ENCODE measurements at regions not wholly inside any gene's neighbourhood (a gene's known extent, or its start where the extent isn't known, plus 50 kb on each side); places are given as distances from the start of the nearest gene placed in this dataset.

- H3K4me3 ChIP-seq (ENCODE audit: control insufficient read depth in 1 of 2, extremely low read depth in 1 of 2, low read length in 1 of 2): no peak overlapping the region
- peaks cover 0 to 15% of the 10 kb centered on the region in 2 experiments for H3K27me3 ChIP-seq (replicated peaks in 1 of 2; ENCODE audit: control insufficient read depth in 2 of 2, extremely low read depth in 1 of 2, insufficient read depth in 2 of 2, low read length in 1 of 2)
- no peaks in the 10 kb centered on the region for H3K36me3 Mint-ChIP-seq
- no peaks in the 10 kb centered on the region for H3K9me3 ChIP-seq
- ChIA-PET CTCF (no interaction called here), POLR2A (no interaction called here)
- H3K27ac Mint-ChIP-seq: no peak overlapping the region
- no peak overlapping the region for H3K4me3 Mint-ChIP-seq
- ATAC-seq (replicated peaks in 1 of 4) (no peak), DNase-seq (no peak)
- H3K36me3 ChIP-seq (ENCODE audit: control insufficient read depth in 2 of 2, extremely low read depth in 1 of 2, insufficient read depth in 1 of 2, low read length in 1 of 2): no peaks in the 10 kb centered on the region
- H3K27me3 Mint-ChIP-seq: peaks cover 35 to 36% of the 10 kb centered on the region in 2 donors
- H3K27ac ChIP-seq (ENCODE audit: low read length): no peak overlapping the region
- no peaks in the 10 kb centered on the region for H3K4me1 Mint-ChIP-seq
- no peaks in the 10 kb centered on the region for H3K4me1 ChIP-seq (ENCODE audit: control insufficient read depth in 1 of 2, extremely low read depth in 1 of 2, insufficient read depth in 2 of 2, low read length in 2 of 2)
- peaks cover 0 to 8% (median 0%) of the 10 kb centered on the region in 3 donors for H3K9me3 Mint-ChIP-seq
- WGBS (ENCODE audit: insufficient coverage): 85% methylated on average over 3 of the region's 6 CpGs
These were observed 462.1 kb downstream of the BUD13 start for GRCh38 chr11:116310698-116311097.

GRCh38 chr11:116310226-116310625, 462.6 kb downstream of the BUD13 start:
- H3K27me3 Mint-ChIP-seq: peaks cover 35% of the 10 kb centered on the region in 2 donors
- no peak for DNase-seq
- Histone ChIP-seq H3K27me3 (replicated peaks in 1 of 2; ENCODE audit: control insufficient read depth in 2 of 2, extremely low read depth in 1 of 2, insufficient read depth in 2 of 2, low read length in 1 of 2) (peaks cover 0 to 15% of the 10 kb centered on the region in 2 experiments), H3K9me3 (no peaks in the 10 kb centered on the region), H3K27ac (ENCODE audit: low read length) (no peak overlapping the region), H3K36me3 (ENCODE audit: control insufficient read depth in 2 of 2, extremely low read depth in 1 of 2, insufficient read depth in 1 of 2, low read length in 1 of 2) (no peaks in the 10 kb centered on the region), H3K4me3 (ENCODE audit: control insufficient read depth in 1 of 2, extremely low read depth in 1 of 2, low read length in 1 of 2) (no peak overlapping the region), H3K4me1 (ENCODE audit: control insufficient read depth in 1 of 2, extremely low read depth in 1 of 2, insufficient read depth in 2 of 2, low read length in 2 of 2) (no peaks in the 10 kb centered on the region)
- WGBS (ENCODE audit: insufficient coverage): 100% methylated on average over 1 of the region's 8 CpGs
- ATAC-seq (replicated peaks in 1 of 4): no peak
- ChIA-PET CTCF (no interaction called here), POLR2A (no interaction called here)
- H3K9me3 Mint-ChIP-seq: peaks cover 0 to 8% (median 0%) of the 10 kb centered on the region in 3 donors
- no peaks in the 10 kb centered on the region for H3K36me3 Mint-ChIP-seq
- H3K4me1 Mint-ChIP-seq: no peaks in the 10 kb centered on the region
- no peak overlapping the region for H3K4me3 Mint-ChIP-seq
- no peak overlapping the region for H3K27ac Mint-ChIP-seq

GRCh38 chr11:116309446-116309845, 463.3 kb downstream of the BUD13 start:
- no peaks in the 10 kb centered on the region for H3K36me3 Mint-ChIP-seq
- DNase-seq (no peak), ATAC-seq (replicated peaks in 1 of 4) (no peak)
- no peak overlapping the region for H3K27ac Mint-ChIP-seq
- CTCF ChIA-PET: no interaction called here
- H3K9me3 ChIP-seq: no peaks in the 10 kb centered on the region
- peaks cover 0 to 15% of the 10 kb centered on the region in 2 experiments for H3K27me3 ChIP-seq (replicated peaks in 1 of 2; ENCODE audit: control insufficient read depth in 2 of 2, extremely low read depth in 1 of 2, insufficient read depth in 2 of 2, low read length in 1 of 2)
- no peak overlapping the region for H3K27ac ChIP-seq (ENCODE audit: low read length)
- H3K4me1 ChIP-seq (ENCODE audit: control insufficient read depth in 1 of 2, extremely low read depth in 1 of 2, insufficient read depth in 2 of 2, low read length in 2 of 2): no peaks in the 10 kb centered on the region
- H3K4me3 ChIP-seq (ENCODE audit: control insufficient read depth in 1 of 2, extremely low read depth in 1 of 2, low read length in 1 of 2): no peak overlapping the region
- H3K27me3 Mint-ChIP-seq: peaks cover 28 to 29% of the 10 kb centered on the region in 2 donors
- POLR2A ChIA-PET: no interaction called here
- WGBS (ENCODE audit: insufficient coverage): no CpG with 5 or more reads among the region's 1 CpG
- H3K36me3 ChIP-seq (ENCODE audit: control insufficient read depth in 2 of 2, extremely low read depth in 1 of 2, insufficient read depth in 1 of 2, low read length in 1 of 2): no peaks in the 10 kb centered on the region
- H3K4me3 Mint-ChIP-seq: no peak overlapping the region
- H3K9me3 Mint-ChIP-seq: peaks cover 0 to 4% (median 0%) of the 10 kb centered on the region in 3 donors
- H3K4me1 Mint-ChIP-seq: no peaks in the 10 kb centered on the region

GRCh38 chr11:116302756-116303155, 470.0 kb downstream of the BUD13 start:
- Mint-ChIP-seq H3K4me1 (no peaks in the 10 kb centered on the region), H3K9me3 (peaks cover 0 to 3% (median 0%) of the 10 kb centered on the region in 3 donors), H3K4me3 (no peak overlapping the region), H3K27me3 (peaks cover 0 to 9% of the 10 kb centered on the region in 2 donors), H3K27ac (no peak overlapping the region), H3K36me3 (no peaks in the 10 kb centered on the region)
- CTCF ChIA-PET: no interaction called here
- Histone ChIP-seq H3K4me1 (ENCODE audit: control insufficient read depth in 1 of 2, extremely low read depth in 1 of 2, insufficient read depth in 2 of 2, low read length in 2 of 2) (no peaks in the 10 kb centered on the region), H3K4me3 (ENCODE audit: control insufficient read depth in 1 of 2, extremely low read depth in 1 of 2, low read length in 1 of 2) (no peak overlapping the region), H3K27me3 (replicated peaks in 1 of 2; ENCODE audit: control insufficient read depth in 2 of 2, extremely low read depth in 1 of 2, insufficient read depth in 2 of 2, low read length in 1 of 2) (no peaks in the 10 kb centered on the region), H3K9me3 (no peaks in the 10 kb centered on the region), H3K36me3 (ENCODE audit: control insufficient read depth in 2 of 2, extremely low read depth in 1 of 2, insufficient read depth in 1 of 2, low read length in 1 of 2) (no peaks in the 10 kb centered on the region), H3K27ac (ENCODE audit: low read length) (no peak overlapping the region)
- POLR2A ChIA-PET: no interaction called here
- ATAC-seq (replicated peaks in 1 of 4): no peak
- no peak for DNase-seq
- no CpG with 5 or more reads among the region's 1 CpG for WGBS (ENCODE audit: insufficient coverage)

GRCh38 chr11:116301141-116301540, 471.6 kb downstream of the BUD13 start:
- WGBS (ENCODE audit: insufficient coverage): 100% methylated on average over 1 of the region's 1 CpG
- POLR2A ChIA-PET: no interaction called here
- Mint-ChIP-seq H3K9me3 (peaks cover 0 to 3% (median 0%) of the 10 kb centered on the region in 3 donors), H3K27ac (no peak overlapping the region), H3K4me1 (no peaks in the 10 kb centered on the region), H3K4me3 (no peak overlapping the region), H3K27me3 (peaks cover 0 to 3% of the 10 kb centered on the region in 2 donors), H3K36me3 (no peaks in the 10 kb centered on the region)
- Histone ChIP-seq H3K4me1 (ENCODE audit: control insufficient read depth in 1 of 2, extremely low read depth in 1 of 2, insufficient read depth in 2 of 2, low read length in 2 of 2) (no peaks in the 10 kb centered on the region), H3K27ac (ENCODE audit: low read length) (no peak overlapping the region), H3K4me3 (ENCODE audit: control insufficient read depth in 1 of 2, extremely low read depth in 1 of 2, low read length in 1 of 2) (no peak overlapping the region), H3K36me3 (ENCODE audit: control insufficient read depth in 2 of 2, extremely low read depth in 1 of 2, insufficient read depth in 1 of 2, low read length in 1 of 2) (no peaks in the 10 kb centered on the region), H3K9me3 (no peaks in the 10 kb centered on the region), H3K27me3 (replicated peaks in 1 of 2; ENCODE audit: control insufficient read depth in 2 of 2, extremely low read depth in 1 of 2, insufficient read depth in 2 of 2, low read length in 1 of 2) (no peaks in the 10 kb centered on the region)
- DNase-seq (no peak), ATAC-seq (replicated peaks in 1 of 4) (no peak)
- CTCF ChIA-PET: no interaction called here

GRCh38 chr11:116300232-116300631, 472.6 kb downstream of the BUD13 start:
- no peak for ATAC-seq (replicated peaks in 1 of 4)
- CTCF ChIA-PET: no interaction called here
- POLR2A ChIA-PET: no interaction called here

GRCh38 chr11:116294630-116295029, 478.2 kb downstream of the BUD13 start:
- no CpG with 5 or more reads among the region's 1 CpG for WGBS (ENCODE audit: insufficient coverage)
- Histone ChIP-seq H3K27ac (ENCODE audit: low read length) (no peak overlapping the region), H3K4me1 (ENCODE audit: control insufficient read depth in 1 of 2, extremely low read depth in 1 of 2, insufficient read depth in 2 of 2, low read length in 2 of 2) (no peaks in the 10 kb centered on the region), H3K9me3 (no peaks in the 10 kb centered on the region), H3K4me3 (ENCODE audit: control insufficient read depth in 1 of 2, extremely low read depth in 1 of 2, low read length in 1 of 2) (no peak overlapping the region), H3K36me3 (ENCODE audit: control insufficient read depth in 2 of 2, extremely low read depth in 1 of 2, insufficient read depth in 1 of 2, low read length in 1 of 2) (no peaks in the 10 kb centered on the region), H3K27me3 (replicated peaks in 1 of 2; ENCODE audit: control insufficient read depth in 2 of 2, extremely low read depth in 1 of 2, insufficient read depth in 2 of 2, low read length in 1 of 2) (peaks cover 0 to 3% of the 10 kb centered on the region in 2 experiments)
- ATAC-seq (replicated peaks in 1 of 4) (no peak), DNase-seq (no peak)
- Mint-ChIP-seq H3K27me3 (peaks cover 2 to 3% of the 10 kb centered on the region in 2 donors), H3K9me3 (peaks cover 0 to 2% (median 2%) of the 10 kb centered on the region in 3 donors), H3K4me3 (no peak overlapping the region), H3K4me1 (no peaks in the 10 kb centered on the region), H3K27ac (no peak overlapping the region), H3K36me3 (no peaks in the 10 kb centered on the region)
- ChIA-PET CTCF (no interaction called here), POLR2A (no interaction called here)

More at GRCh38 chr11:116300232-116300631, 472.6 kb downstream of the BUD13 start:
- DNase-seq: no peak
- Mint-ChIP-seq H3K36me3 (no peaks in the 10 kb centered on the region), H3K27me3 (no peaks in the 10 kb centered on the region), H3K4me1 (no peaks in the 10 kb centered on the region), H3K27ac (no peak overlapping the region), H3K4me3 (no peak overlapping the region), H3K9me3 (peaks cover 0 to 3% (median 0%) of the 10 kb centered on the region in 3 donors)
- Histone ChIP-seq H3K36me3 (ENCODE audit: control insufficient read depth in 2 of 2, extremely low read depth in 1 of 2, insufficient read depth in 1 of 2, low read length in 1 of 2) (no peaks in the 10 kb centered on the region), H3K4me3 (ENCODE audit: control insufficient read depth in 1 of 2, extremely low read depth in 1 of 2, low read length in 1 of 2) (no peak overlapping the region), H3K4me1 (ENCODE audit: control insufficient read depth in 1 of 2, extremely low read depth in 1 of 2, insufficient read depth in 2 of 2, low read length in 2 of 2) (no peaks in the 10 kb centered on the region), H3K27me3 (replicated peaks in 1 of 2; ENCODE audit: control insufficient read depth in 2 of 2, extremely low read depth in 1 of 2, insufficient read depth in 2 of 2, low read length in 1 of 2) (no peaks in the 10 kb centered on the region), H3K27ac (ENCODE audit: low read length) (no peak overlapping the region), H3K9me3 (no peaks in the 10 kb centered on the region)
- WGBS (ENCODE audit: insufficient coverage): no CpG with 5 or more reads among the region's 1 CpG
